HFF-Myc (cell line): ENCODE measurements at regions not wholly inside any gene's neighbourhood (a gene's known extent, or its start where the extent isn't known, plus 50 kb on each side); places are given as distances from the start of the nearest gene placed in this dataset.

Source experiments
- DNase-seq: peaks from one replicate; pipeline ENCODE4 v3.0.0-alpha.2; 2011; ENCODE audit warnings: low read depth; ENCODE audit errors: extremely low read depth
- H3K4me3 ChIP-seq: replicated peaks from 2 replicates; pipeline ENCODE4 v1.5.1; 2011; ENCODE audit warnings: low read depth, mild to moderate bottlenecking, control low read depth, low read length
- TF ChIP-seq, protein P1 (sequence below): IDR thresholded peaks from 2 replicates; pipeline ENCODE4 v1.5.1; 2012; ENCODE audit warnings: mild to moderate bottlenecking, low read depth, low read length, control low read depth; ENCODE audit errors: missing control alignments

GRCh38 chr2:139469985-139470384, 689.8 kb upstream of the NXPH2 start:
- no peak overlapping the region for H3K4me3 ChIP-seq
- no peak for DNase-seq
- TF ChIP-seq, protein P1, sequence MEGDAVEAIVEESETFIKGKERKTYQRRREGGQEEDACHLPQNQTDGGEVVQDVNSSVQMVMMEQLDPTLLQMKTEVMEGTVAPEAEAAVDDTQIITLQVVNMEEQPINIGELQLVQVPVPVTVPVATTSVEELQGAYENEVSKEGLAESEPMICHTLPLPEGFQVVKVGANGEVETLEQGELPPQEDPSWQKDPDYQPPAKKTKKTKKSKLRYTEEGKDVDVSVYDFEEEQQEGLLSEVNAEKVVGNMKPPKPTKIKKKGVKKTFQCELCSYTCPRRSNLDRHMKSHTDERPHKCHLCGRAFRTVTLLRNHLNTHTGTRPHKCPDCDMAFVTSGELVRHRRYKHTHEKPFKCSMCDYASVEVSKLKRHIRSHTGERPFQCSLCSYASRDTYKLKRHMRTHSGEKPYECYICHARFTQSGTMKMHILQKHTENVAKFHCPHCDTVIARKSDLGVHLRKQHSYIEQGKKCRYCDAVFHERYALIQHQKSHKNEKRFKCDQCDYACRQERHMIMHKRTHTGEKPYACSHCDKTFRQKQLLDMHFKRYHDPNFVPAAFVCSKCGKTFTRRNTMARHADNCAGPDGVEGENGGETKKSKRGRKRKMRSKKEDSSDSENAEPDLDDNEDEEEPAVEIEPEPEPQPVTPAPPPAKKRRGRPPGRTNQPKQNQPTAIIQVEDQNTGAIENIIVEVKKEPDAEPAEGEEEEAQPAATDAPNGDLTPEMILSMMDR = no peak

GRCh38 chr2:139465789-139466188, 685.6 kb upstream of the NXPH2 start:
- H3K4me3 ChIP-seq = no peak overlapping the region
- TF ChIP-seq, protein P1 = no peak
- DNase-seq = no peak

GRCh38 chr2:139457873-139458272, 677.7 kb upstream of the NXPH2 start:
- DNase-seq = no peak
- no peak overlapping the region for H3K4me3 ChIP-seq
- TF ChIP-seq, protein P1 = no peak

DNA sequence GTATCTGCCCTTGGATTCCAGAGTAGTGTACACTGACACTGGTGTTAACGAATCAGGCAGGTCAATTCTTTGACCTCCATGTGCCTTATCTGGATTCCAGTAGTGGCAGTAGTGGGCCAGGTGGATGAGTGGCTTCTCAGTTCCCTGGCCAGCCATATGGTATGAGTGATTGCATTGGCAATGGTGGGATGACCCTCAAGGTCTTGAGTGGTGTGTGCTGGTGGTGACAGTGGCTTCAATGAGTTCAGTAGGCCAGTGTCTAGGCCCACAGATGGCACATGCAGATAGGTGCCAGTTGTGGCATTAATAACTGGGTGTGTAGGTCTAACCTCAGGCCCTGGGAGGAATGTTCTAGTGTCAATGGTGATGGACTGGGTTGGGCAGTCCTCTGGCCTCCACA, 674.1 kb upstream of the NXPH2 start:
- DNase-seq = no peak
- TF ChIP-seq, protein P1 = no peak
- no peak overlapping the region for H3K4me3 ChIP-seq

- no peak for DNase-seq
- H3K4me3 ChIP-seq = no peak overlapping the region
- TF ChIP-seq, protein P1 = no peak
Observed at GRCh38 chr2:139439100-139439499, 658.9 kb upstream of the NXPH2 start.

GRCh38 chr2:139438478-139438877, 658.3 kb upstream of the NXPH2 start:
- no peak for DNase-seq
- H3K4me3 ChIP-seq = no peak overlapping the region
- TF ChIP-seq, protein P1 = no peak

GRCh38 chr2:139427164-139427563, 647.0 kb upstream of the NXPH2 start:
- no peak overlapping the region for H3K4me3 ChIP-seq
- TF ChIP-seq, protein P1 = no peak
- DNase-seq = no peak
